Nephron (organoid): ENCODE measurements at regions not wholly inside any gene's neighbourhood (a gene's known extent, or its start where the extent isn't known, plus 50 kb on each side); places are given as distances from the start of the nearest gene placed in this dataset.
A peak's percentile ranks its signal among the peaks of the same experiment; 100 is the strongest.

Experiments used
- H3K27ac Mint-ChIP-seq, 3 experiments: 2 replicates each; pipeline ENCODE4 v1.8.0; 2020; ENCODE audit warnings: mixed read lengths in 3 of 3, mild to moderate bottlenecking in 2 of 3, moderate library complexity in 1 of 3
- H3K27me3 Mint-ChIP-seq: 2 replicates; pipeline ENCODE4 v1.8.0; 2021; ENCODE audit warnings: low read depth, mild to moderate bottlenecking, moderate library complexity, mixed read lengths
- H3K36me3 Mint-ChIP-seq: 2 replicates; pipeline ENCODE4 v1.8.0; 2020; ENCODE audit warnings: low read depth, mixed read lengths
- H3K4me1 Mint-ChIP-seq: 2 replicates; pipeline ENCODE4 v1.8.0; 2020; ENCODE audit warnings: mixed read lengths
- H3K4me3 Mint-ChIP-seq, 3 experiments: 2 replicates each; pipeline ENCODE4 v1.8.0; 2020; ENCODE audit warnings: mild to moderate bottlenecking in 3 of 3, mixed read lengths in 3 of 3, moderate library complexity in 2 of 3
- H3K9me3 Mint-ChIP-seq: 2 replicates; pipeline ENCODE4 v1.8.0; 2020; ENCODE audit warnings: mixed read lengths
- TF ChIP-seq, protein P1 (sequence below), 3 experiments: fragments of 200-600 bp; sonication (generic); IDR thresholded peaks; one replicate each; pipeline ENCODE4 v1.5.0; 2021; ENCODE audit warnings: antibody characterized with exemption in 3 of 3; ENCODE audit not compliant: unreplicated experiment in 3 of 3

DNA sequence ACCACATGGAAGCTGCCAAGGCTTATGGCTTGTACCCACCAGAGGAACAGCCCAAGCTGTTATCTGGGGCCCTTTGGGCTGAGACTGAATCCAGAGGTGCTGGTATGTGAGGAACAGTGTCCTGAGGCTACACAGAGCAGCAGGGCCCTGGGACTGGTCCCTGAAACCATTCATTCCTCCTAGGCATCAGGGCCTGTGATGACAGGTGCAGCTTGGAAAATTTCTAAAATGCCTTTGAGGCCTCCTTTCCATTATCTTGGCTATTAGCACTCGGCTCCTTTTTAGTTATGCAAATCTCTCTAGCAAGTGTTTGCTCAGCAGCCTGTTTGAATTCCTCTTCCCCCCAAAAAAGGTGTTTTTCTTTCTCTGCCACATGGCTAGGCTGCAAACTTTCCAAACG is 1151.7 kb upstream of the LRRN3 start:
- Mint-ChIP-seq H3K4me1 (no peaks in the 10 kb centered on the region), H3K27ac (no peak overlapping the region), H3K4me3 (no peak overlapping the region), H3K36me3 (no peaks in the 10 kb centered on the region), H3K27me3 (peaks cover 8% of the 10 kb centered on the region), H3K9me3 (peaks cover 31% of the 10 kb centered on the region)
- TF ChIP-seq, protein P1, sequence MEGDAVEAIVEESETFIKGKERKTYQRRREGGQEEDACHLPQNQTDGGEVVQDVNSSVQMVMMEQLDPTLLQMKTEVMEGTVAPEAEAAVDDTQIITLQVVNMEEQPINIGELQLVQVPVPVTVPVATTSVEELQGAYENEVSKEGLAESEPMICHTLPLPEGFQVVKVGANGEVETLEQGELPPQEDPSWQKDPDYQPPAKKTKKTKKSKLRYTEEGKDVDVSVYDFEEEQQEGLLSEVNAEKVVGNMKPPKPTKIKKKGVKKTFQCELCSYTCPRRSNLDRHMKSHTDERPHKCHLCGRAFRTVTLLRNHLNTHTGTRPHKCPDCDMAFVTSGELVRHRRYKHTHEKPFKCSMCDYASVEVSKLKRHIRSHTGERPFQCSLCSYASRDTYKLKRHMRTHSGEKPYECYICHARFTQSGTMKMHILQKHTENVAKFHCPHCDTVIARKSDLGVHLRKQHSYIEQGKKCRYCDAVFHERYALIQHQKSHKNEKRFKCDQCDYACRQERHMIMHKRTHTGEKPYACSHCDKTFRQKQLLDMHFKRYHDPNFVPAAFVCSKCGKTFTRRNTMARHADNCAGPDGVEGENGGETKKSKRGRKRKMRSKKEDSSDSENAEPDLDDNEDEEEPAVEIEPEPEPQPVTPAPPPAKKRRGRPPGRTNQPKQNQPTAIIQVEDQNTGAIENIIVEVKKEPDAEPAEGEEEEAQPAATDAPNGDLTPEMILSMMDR (IDR thresholded peaks at IDR 0.05; ENCODE audit: unreplicated experiment in 3 of 3) = no peak

DNA sequence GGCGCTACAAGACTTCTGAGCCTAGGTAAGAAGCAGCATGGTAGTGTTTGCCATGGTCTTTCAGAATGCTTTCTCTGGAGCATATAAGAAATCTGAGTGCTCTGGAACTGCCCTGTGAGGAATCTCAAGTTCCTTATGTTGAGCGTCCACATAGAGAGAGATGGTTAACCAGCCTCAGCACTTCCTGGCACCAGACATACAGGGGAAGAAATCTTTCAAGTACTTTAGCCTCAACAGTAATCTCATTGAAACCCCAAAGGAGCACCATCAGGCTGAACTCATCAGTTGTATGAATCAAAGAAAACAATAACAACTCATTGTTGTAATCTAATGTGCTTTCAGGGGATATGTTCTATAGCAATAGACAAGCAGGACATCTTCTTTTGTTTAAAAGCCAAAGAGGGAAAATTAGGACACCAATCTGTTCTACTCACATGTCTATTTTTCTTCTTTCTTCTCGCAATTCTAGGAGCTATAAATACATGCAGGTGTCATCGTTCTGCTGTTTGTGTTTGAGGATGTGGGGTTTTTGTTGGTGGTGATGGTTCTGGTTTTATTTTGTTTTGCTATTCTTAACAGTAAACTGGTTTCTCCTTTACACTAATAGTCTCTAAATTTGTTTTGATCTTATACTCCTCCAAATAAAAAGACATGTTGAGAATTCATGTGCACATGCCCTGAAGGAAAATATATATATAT is 1145.0 kb upstream of the LRRN3 start:
- TF ChIP-seq, protein P1 (IDR thresholded peaks at IDR 0.05; ENCODE audit: unreplicated experiment in 3 of 3) = no peak
- no peak overlapping the region for H3K4me3 Mint-ChIP-seq
- H3K27me3 Mint-ChIP-seq = peaks cover 4% of the 10 kb centered on the region

DNA sequence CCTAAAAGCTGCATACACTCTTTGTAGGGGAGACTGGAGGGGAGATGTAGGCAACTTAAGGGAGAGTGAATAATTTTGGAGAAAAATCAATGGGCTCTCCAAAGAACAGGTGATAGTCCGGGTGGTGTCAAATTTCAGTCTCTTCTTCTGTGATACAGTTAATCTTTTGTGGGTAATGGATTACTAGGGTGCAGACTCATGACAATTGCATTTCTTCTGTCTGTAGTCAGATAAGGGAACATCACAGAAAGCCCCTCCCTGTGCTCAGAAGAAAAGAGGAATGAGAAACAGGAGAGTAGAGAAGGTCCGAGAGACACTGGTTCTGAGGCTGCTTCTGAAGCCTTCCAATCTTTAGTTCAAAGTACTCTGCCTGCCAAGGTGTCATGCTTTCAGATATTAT is 1140.7 kb upstream of the LRRN3 start:
- Mint-ChIP-seq H3K9me3 (peaks cover 2% of the 10 kb centered on the region), H3K27ac (peak overlapping the region in 2 of 3 experiments; percentile 48 to 53), H3K27me3 (no peaks in the 10 kb centered on the region), H3K4me1 (peaks cover 11% of the 10 kb centered on the region), H3K36me3 (no peaks in the 10 kb centered on the region), H3K4me3 (no peak overlapping the region)
- TF ChIP-seq, protein P1 (IDR thresholded peaks at IDR 0.05; ENCODE audit: unreplicated experiment in 3 of 3) = no peak

More for the DNA sequence above, 1145.0 kb upstream of the LRRN3 start:
- no peaks in the 10 kb centered on the region for H3K36me3 Mint-ChIP-seq
- peaks cover 2% of the 10 kb centered on the region for H3K9me3 Mint-ChIP-seq
- H3K4me1 Mint-ChIP-seq = peaks cover 11% of the 10 kb centered on the region
- no peak overlapping the region for H3K27ac Mint-ChIP-seq

DNA sequence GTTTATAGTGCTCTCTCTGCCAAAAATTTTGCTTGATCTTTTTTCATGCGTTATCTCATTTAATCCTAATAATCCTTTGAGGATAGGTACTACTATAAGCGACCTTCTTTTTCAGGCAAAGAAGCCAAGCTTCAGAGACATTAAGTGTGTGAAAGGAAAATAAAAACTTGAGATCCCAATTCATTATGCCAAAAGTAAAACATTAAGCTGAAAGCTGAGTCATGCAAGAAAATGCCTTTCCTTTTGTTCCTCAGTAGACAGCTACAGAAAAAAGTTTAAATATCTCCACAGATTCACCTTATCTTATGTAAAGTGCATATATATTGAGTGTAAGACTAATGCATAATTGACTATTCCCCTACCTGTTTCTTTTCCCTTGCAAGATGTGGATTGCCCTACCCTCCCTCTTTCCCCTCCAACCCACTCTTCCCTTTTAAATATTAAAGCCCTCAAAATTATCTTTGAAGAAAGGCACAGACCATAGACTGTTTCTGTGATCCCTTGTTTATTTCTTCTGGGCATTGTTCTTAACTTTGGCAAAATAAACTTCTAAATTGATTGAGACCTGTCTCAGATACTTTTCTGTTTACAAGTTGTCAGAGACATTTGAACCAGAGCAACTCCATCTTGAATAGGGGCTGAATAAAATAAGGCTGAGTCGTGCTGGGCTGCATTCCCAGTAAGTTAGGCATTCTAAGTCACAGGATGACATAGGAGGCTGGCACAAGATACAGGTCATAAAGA is 1139.9 kb upstream of the LRRN3 start:
- H3K27me3 Mint-ChIP-seq = no peaks in the 10 kb centered on the region
- no peak overlapping the region for H3K4me3 Mint-ChIP-seq
- H3K27ac Mint-ChIP-seq = peak overlapping the region; percentile 48 to 65 (median 53)
- H3K4me1 Mint-ChIP-seq = peaks cover 11% of the 10 kb centered on the region
- H3K36me3 Mint-ChIP-seq = no peaks in the 10 kb centered on the region
- TF ChIP-seq, protein P1 (IDR thresholded peaks at IDR 0.05; ENCODE audit: unreplicated experiment in 3 of 3) = no peak
- peaks cover 2% of the 10 kb centered on the region for H3K9me3 Mint-ChIP-seq

DNA sequence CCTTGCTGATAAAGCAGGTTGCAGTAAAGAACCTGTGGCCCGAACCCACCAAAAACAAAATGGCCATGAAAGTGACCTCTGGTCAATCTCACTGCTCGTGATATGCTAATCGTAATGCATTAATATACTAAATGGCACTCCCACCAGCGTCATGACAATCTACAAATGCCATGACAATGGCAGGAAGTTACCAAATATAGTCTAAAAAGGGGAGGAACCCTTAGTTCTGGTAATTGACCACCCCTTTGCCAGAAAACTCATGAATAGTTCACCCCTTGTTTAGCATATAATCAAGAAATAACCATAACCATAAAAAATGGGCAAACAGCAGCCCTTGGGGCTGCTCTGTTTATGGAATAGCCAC is 1139.4 kb upstream of the LRRN3 start:
- H3K36me3 Mint-ChIP-seq = no peaks in the 10 kb centered on the region
- no peak overlapping the region for H3K27ac Mint-ChIP-seq
- H3K4me3 Mint-ChIP-seq = no peak overlapping the region
- peaks cover 2% of the 10 kb centered on the region for H3K9me3 Mint-ChIP-seq
- H3K27me3 Mint-ChIP-seq = no peaks in the 10 kb centered on the region
- H3K4me1 Mint-ChIP-seq = peaks cover 11% of the 10 kb centered on the region
- TF ChIP-seq, protein P1 (IDR thresholded peaks at IDR 0.05; ENCODE audit: unreplicated experiment in 3 of 3) = no peak
